Kidney epithelial cell (primary cell): ENCODE measurements at regions not wholly inside any gene's neighbourhood (a gene's known extent, or its start where the extent isn't known, plus 50 kb on each side); places are given as distances from the start of the nearest gene placed in this dataset.

ENCODE experiments used
- DNase-seq: peaks from one replicate; pipeline ENCODE4 v3.0.0-alpha.2; 2010; ENCODE audit warnings: low read depth
- H3K27me3 ChIP-seq: 2 replicates; pipeline ENCODE4 v1.6.0; 2011; ENCODE audit warnings: low read length; ENCODE audit not compliant: control insufficient read depth, insufficient read depth
- H3K36me3 ChIP-seq: 2 replicates; pipeline ENCODE4 v1.5.1; 2011; ENCODE audit warnings: low read length; ENCODE audit not compliant: control insufficient read depth, insufficient read depth
- H3K4me3 ChIP-seq: 2 replicates; pipeline ENCODE4 v1.5.1; 2011; ENCODE audit warnings: low read depth, mild to moderate bottlenecking, control low read depth, low read length
- TF ChIP-seq, protein P1 (sequence below): IDR thresholded peaks from 2 replicates; pipeline ENCODE4 v1.5.1; 2011; ENCODE audit warnings: mild to moderate bottlenecking, moderate library complexity, low read length, control low read depth, inconsistent platforms; ENCODE audit not compliant: insufficient read depth, poor library complexity, severe bottlenecking

DNA sequence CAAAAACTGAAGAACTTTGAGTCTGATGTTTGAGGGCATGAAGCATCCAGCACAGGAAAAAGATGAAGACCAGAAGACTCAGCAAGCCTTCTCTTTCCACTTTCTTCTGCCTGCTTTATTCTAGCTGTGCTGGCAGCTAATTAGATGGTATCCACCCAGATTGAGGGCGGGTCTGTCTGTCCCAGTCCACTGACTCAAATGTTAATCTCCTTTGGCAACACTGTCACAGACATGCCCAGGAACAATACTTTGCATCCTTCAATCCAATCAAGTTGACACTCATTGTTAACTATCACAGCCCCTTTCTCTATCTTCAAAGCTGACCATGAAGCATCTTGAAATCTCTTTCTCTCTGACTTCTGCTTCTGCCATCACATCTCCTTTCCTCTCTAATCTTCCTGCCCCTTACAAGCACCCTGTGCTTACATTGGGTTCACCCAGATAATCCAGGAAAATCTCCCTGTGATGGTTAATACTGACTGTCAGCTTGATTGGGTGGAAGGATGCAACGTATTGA is 115.9 kb upstream of the CDH13 start:
- Histone ChIP-seq H3K4me3 (no peak overlapping the region), H3K36me3 (no peaks in the 10 kb centered on the region), H3K27me3 (peaks cover 6% of the 10 kb centered on the region)
- TF ChIP-seq, protein P1, sequence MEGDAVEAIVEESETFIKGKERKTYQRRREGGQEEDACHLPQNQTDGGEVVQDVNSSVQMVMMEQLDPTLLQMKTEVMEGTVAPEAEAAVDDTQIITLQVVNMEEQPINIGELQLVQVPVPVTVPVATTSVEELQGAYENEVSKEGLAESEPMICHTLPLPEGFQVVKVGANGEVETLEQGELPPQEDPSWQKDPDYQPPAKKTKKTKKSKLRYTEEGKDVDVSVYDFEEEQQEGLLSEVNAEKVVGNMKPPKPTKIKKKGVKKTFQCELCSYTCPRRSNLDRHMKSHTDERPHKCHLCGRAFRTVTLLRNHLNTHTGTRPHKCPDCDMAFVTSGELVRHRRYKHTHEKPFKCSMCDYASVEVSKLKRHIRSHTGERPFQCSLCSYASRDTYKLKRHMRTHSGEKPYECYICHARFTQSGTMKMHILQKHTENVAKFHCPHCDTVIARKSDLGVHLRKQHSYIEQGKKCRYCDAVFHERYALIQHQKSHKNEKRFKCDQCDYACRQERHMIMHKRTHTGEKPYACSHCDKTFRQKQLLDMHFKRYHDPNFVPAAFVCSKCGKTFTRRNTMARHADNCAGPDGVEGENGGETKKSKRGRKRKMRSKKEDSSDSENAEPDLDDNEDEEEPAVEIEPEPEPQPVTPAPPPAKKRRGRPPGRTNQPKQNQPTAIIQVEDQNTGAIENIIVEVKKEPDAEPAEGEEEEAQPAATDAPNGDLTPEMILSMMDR = no peak
- no peak for DNase-seq

DNA sequence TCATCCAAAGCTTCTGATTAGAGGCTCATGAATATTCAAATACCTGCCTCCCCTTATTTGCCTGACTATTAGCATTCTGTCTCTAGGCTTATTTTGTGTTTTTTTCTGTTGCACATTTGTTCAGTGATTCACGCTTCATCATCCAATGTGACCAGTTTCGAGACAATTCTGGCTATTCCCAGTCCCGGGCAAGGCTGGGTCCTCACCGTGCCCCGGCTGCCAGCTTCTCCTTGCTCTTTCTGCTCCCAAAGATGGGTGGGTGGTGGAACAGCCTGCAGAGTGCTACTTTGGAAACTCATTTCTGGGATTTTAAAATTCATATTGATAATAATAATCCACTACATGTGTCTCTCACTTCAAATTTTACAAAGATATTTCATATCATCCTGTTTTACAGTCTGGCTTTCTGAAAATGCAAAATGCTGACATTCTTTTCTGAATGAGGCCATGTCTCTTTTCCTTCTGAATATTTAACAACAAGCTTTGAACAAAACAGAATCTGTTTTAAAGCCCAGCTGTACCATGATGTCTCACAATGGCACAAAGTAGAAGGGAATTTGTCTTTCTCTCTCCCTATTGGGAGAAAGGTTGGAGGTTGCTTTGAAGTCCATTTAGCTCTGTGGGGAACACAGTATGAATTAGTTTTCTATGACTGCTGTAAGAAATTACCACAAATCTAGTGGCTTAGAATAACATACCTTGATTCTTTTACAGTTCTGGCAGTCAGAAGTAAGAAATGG is 116.9 kb upstream of the CDH13 start:
- no peak for DNase-seq
- peaks cover 6% of the 10 kb centered on the region for H3K27me3 ChIP-seq
- no peaks in the 10 kb centered on the region for H3K36me3 ChIP-seq
- TF ChIP-seq, protein P1 = no peak
- H3K4me3 ChIP-seq = no peak overlapping the region

DNA sequence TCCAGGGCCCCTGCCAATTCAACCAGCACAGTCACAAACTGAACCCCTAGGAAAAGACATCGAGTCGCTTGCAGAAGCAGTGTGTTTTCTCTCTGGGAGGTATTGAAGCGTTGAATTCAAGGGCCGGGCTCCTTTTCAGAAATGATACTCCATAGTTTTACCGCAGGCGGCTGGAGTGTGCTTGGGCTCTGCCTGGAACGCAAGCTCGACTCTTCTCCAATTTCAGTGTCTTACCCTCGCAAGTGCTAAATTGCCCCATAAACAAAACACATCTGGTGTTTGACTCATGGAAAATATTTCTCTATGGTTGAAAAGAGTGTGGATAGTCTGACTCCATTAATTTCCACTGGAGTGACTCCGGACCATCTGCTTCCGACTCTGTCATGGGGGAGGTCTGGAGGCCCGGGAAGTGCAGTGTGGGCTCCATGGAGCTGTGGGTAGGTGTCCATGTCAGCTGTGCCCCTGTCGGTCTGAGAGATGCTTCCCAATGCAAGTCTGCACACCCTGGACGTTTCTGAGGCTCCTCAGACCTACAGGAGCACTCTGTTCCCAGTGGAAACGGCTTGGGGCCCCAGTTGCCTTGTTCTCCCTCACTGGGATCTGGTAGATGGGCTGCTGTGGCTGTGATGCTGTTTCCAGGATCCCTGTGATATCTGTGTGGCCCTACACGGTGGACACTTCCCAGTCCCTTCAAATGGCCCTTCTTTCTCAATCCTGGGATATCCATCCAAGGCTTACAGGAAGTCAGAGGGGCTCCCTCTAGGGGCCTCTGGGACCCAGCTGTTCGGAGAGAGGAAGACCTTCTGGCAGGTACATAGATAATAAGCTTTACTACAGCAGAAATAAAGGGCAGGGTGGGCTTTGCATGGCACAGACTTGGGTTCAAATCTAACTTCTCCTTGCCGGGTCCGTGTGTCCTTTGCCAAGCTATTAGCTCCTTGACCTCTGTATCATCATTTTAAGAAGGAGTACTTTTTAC is 119.8 kb upstream of the CDH13 start:
- no peak for DNase-seq
- Histone ChIP-seq H3K4me3 (no peak overlapping the region), H3K36me3 (no peaks in the 10 kb centered on the region), H3K27me3 (peaks cover 6% of the 10 kb centered on the region)
- TF ChIP-seq, protein P1 = no peak

DNA sequence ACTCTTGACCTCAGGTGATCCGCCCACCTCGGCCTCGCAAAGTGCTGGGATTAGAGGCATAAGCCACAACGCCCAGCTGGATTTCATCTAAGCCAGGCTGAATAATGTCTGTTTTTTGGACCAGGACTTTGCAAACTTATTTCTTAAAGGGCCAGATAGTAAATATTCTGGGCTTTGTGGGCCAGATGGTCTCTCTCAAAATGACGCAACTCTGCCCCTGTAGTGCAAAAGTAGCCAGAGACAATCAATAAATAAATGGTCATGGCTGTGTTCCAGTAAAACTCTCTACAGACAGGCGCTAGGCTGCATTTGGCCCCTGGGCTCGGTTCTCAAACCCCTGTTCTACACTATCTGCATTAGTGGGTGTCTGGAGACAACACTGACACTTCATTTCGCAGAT is 121.9 kb upstream of the CDH13 start:
- H3K4me3 ChIP-seq = no peak overlapping the region
- TF ChIP-seq, protein P1 = no peak
- no peak for DNase-seq

DNA sequence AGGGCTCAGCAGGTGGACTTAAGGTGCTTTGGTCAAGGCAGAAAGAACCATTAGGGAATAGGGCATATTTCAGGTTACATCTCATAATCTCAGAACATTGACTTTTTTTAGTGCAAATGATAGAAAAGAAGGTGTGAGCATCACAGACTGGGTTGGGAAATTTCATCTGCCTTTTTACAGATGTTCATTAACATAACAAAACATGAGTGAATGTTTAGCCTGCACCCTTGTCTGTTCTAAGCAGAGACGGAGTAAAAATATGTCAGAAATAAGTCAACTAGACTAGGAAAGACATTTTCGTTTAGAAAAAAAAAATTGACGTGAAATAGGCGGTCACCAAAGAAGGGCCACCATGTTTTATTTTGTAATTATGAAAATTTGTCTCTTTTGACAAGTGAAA is 127.5 kb upstream of the CDH13 start:
- Histone ChIP-seq H3K27me3 (no peaks in the 10 kb centered on the region), H3K36me3 (no peaks in the 10 kb centered on the region), H3K4me3 (no peak overlapping the region)
- DNase-seq = no peak
- TF ChIP-seq, protein P1 = no peak

More for the DNA sequence above, 121.9 kb upstream of the CDH13 start:
- peaks cover 6% of the 10 kb centered on the region for H3K27me3 ChIP-seq
- H3K36me3 ChIP-seq = no peaks in the 10 kb centered on the region
